ENCODE measurements at regions not wholly inside any gene's neighbourhood (a gene's known extent, or its start where the extent isn't known, plus 50 kb on each side); places are given as distances from the start of the nearest gene placed in this dataset.
"Not testable (repeated sequence)": the region's sequence is repeated elsewhere in the genome, so short reads cannot be mapped to it uniquely, and the experiment has no call there.

DNA sequence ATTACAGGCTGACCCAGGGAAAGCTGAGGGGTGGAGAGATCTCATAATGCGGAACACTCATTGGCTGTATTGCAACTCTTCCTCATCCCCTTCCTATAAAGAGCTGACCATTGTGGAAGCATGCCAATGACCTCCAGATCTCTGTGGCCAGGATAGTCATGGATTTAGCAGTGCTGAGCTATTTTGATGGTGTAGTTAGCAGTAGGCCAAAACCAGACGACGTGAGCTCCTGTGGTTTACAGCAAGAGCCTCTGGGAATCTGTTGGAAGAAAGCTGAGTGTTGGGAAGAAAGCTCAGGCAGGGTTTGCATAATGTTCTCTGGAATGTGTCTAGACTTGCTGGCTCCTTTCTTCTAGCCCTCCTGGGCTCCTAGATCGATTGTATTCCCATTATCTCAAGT is 187.5 kb upstream of the GPC6 start:
- H3K4me1 Mint-ChIP-seq: no peaks in the 10 kb centered on the region
- DNase-seq (no peak), ATAC-seq (replicated peaks) (no peak)
- no peak overlapping the region for H3K27ac Mint-ChIP-seq
- no peak overlapping the region for H3K4me3 Mint-ChIP-seq
- H3K36me3 Mint-ChIP-seq: no peaks in the 10 kb centered on the region
- peaks cover 8 to 17% of the 10 kb centered on the region in 2 donors for H3K9me3 Mint-ChIP-seq
- no peaks in the 10 kb centered on the region for H3K27me3 Mint-ChIP-seq

DNA sequence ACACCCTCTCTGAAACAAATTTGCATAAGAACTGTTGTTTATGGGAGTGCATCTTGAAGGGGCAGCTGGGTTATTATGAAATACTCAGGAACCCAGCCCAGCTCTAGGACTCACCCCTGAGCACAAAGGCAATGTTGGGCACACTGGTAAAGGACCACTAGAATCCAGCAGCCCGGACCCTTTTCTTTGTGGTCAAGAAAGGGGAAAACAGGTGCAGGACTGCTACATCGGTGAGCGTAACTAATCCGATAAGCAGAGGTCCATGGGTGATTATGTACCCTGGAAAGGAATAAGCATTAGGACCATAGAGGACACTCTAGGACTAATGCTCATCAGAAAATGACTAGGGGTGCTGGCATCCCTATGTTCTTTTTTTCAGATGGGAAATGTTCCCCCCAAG is 185.0 kb upstream of the GPC6 start:
- not testable (repeated sequence) for H3K27ac Mint-ChIP-seq; ATAC-seq (replicated peaks); DNase-seq; H3K4me3 Mint-ChIP-seq; H3K36me3 Mint-ChIP-seq; H3K27me3 Mint-ChIP-seq; H3K4me1 Mint-ChIP-seq
- peaks cover 11 to 17% of the 10 kb centered on the region in 2 donors for H3K9me3 Mint-ChIP-seq

DNA sequence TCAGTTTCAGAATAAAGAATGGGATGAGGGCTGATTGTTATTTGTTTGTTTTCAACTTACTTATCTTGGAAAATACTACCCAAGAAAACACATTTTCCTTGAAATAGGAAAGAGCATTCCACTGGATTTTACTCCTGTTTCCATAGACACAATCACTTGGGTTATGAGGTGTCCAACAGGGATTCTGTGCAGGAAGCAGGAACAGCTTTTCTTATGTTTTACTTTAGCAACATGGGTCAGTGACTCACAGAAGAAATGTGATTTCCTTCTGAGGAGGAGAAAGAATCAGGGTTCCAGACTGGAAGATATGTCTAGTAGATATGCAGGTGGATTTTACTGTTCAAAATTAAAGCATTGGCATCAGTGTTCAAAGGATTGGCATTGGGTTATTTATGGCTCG is 180.8 kb upstream of the GPC6 start:
- no peak for ATAC-seq (replicated peaks)
- H3K4me1 Mint-ChIP-seq: no peaks in the 10 kb centered on the region
- no peaks in the 10 kb centered on the region for H3K36me3 Mint-ChIP-seq
- peaks cover 6 to 13% of the 10 kb centered on the region in 2 donors for H3K9me3 Mint-ChIP-seq
- H3K27me3 Mint-ChIP-seq: no peaks in the 10 kb centered on the region
- no peak for DNase-seq
- H3K4me3 Mint-ChIP-seq: no peak overlapping the region
- H3K27ac Mint-ChIP-seq: no peak overlapping the region

DNA sequence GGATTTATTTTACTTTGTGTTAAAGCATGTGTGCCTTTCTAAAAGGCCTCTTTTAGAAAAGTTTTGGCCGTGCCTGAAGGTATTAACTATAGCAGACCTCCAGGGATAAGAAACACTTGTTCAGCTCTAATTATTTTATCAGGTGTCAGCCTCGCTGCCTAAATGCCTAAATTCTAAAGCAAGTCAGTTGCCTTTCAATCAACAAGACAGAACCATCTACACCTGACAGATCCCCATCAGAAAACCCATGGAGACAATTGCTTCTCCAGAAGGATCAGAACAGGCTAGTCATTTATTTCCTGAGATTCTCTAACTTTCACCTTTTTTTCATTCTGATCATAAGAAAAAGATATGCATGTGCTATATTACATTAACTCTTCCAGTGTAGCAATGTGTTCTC is 171.4 kb upstream of the GPC6 start:
- Mint-ChIP-seq H3K36me3 (no peaks in the 10 kb centered on the region), H3K27me3 (no peaks in the 10 kb centered on the region)
- ATAC-seq (replicated peaks): no peak

DNA sequence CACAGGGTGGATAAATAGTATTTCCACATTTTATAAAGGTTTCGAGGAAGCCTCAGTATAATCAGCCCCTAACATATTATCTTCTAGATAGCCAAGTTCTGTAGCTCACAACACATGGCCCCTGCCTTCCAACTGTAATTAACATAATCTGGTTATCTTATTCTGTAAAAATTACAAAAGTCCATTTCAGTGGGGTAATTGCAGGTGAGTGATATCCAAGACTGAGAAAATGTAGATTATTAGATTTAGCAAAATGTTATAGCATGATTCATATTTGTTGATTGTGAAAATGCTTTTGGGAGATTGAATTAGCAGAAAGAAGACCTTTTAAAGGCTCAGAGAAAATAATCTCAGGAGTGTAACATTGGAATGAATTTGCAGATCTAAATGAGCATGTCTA is 168.3 kb upstream of the GPC6 start:
- ATAC-seq (replicated peaks) (no peak), DNase-seq (no peak)
- H3K4me1 Mint-ChIP-seq: no peaks in the 10 kb centered on the region
- no peaks in the 10 kb centered on the region for H3K27me3 Mint-ChIP-seq
- H3K9me3 Mint-ChIP-seq: no peaks in the 10 kb centered on the region
- no peaks in the 10 kb centered on the region for H3K36me3 Mint-ChIP-seq
- no peak overlapping the region for H3K27ac Mint-ChIP-seq
- no peak overlapping the region for H3K4me3 Mint-ChIP-seq

More for the DNA sequence above, 171.4 kb upstream of the GPC6 start:
- no peak for DNase-seq
- H3K4me1 Mint-ChIP-seq: no peaks in the 10 kb centered on the region
- no peak overlapping the region for H3K27ac Mint-ChIP-seq
- H3K9me3 Mint-ChIP-seq: peaks cover 0 to 6% of the 10 kb centered on the region in 2 donors
- no peak overlapping the region for H3K4me3 Mint-ChIP-seq

DNA sequence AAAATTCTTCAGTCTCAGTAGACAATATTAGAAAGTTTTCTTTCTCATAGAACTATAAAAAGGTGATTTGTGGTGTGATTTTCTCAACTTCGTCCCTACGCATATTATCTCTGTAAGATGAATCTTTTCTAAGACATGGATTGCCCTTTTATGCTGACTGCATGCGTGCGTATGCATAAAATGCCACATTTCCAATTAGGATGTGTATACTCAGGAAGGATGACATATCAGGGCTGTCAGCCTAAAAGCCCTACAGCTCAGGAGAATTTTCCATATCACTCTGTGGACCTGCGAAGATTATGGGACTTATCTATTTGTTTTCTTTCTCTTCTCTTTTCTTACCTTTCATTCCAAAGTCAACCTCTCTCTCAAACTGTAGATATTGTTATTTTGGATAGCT is 166.5 kb upstream of the GPC6 start:
- H3K9me3 Mint-ChIP-seq: no peaks in the 10 kb centered on the region

DNA sequence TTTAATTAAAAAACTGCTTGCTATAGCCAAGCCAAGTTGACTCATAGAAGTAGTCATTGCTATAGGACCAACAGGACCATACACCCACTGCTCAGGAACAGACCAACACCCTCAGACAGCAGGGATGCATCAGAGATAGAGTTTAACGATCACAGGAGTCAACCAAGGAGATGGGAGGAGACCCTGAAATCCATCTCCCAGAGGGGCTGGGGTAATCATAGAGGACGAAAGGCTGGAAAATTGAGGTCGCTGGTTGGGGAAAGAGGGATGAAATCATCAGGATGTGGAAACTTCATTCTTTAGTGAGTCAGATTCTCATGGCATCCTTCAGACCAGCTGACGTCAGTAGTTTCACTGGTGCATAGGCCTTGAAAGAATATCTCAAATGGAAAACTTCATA is 160.4 kb upstream of the GPC6 start:
- peaks cover 8 to 10% of the 10 kb centered on the region in 2 donors for H3K9me3 Mint-ChIP-seq
- ATAC-seq (replicated peaks): no peak
- no peaks in the 10 kb centered on the region for H3K36me3 Mint-ChIP-seq
- DNase-seq: no peak
- no peaks in the 10 kb centered on the region for H3K4me1 Mint-ChIP-seq
- H3K27ac Mint-ChIP-seq: no peak overlapping the region
- no peaks in the 10 kb centered on the region for H3K27me3 Mint-ChIP-seq
- H3K4me3 Mint-ChIP-seq: no peak overlapping the region

More for the DNA sequence above, 166.5 kb upstream of the GPC6 start:
- H3K27ac Mint-ChIP-seq: no peak overlapping the region
- H3K4me1 Mint-ChIP-seq: no peaks in the 10 kb centered on the region
- ATAC-seq (replicated peaks): no peak
- DNase-seq: no peak
- H3K27me3 Mint-ChIP-seq: no peaks in the 10 kb centered on the region
- H3K4me3 Mint-ChIP-seq: no peak overlapping the region
- no peaks in the 10 kb centered on the region for H3K36me3 Mint-ChIP-seq

DNA sequence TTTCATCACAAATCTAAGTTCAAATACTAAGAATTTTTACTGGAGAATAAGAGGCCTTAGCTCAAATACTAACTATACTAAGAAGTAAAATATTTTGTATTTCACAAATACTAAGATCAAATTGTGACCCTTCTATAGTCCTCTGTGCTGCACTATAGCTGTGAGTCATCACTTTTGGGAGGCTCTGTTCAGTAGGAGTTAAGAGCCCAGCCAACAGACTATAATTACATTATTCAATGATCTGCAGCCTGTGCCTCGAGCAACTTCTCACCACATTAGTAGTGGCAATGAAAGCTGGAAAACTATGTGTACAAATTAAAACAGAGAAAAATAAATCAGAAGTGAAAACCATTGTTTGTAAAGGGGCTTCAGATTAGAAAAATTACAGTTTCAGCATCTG is 147.3 kb upstream of the GPC6 start:
- Mint-ChIP-seq H3K27me3 (no peaks in the 10 kb centered on the region), H3K27ac (no peak overlapping the region), H3K9me3 (peaks cover 3 to 4% of the 10 kb centered on the region in 2 donors), H3K4me3 (no peak overlapping the region), H3K4me1 (no peaks in the 10 kb centered on the region), H3K36me3 (no peaks in the 10 kb centered on the region)
- ATAC-seq (replicated peaks): no peak
- no peak for DNase-seq

DNA sequence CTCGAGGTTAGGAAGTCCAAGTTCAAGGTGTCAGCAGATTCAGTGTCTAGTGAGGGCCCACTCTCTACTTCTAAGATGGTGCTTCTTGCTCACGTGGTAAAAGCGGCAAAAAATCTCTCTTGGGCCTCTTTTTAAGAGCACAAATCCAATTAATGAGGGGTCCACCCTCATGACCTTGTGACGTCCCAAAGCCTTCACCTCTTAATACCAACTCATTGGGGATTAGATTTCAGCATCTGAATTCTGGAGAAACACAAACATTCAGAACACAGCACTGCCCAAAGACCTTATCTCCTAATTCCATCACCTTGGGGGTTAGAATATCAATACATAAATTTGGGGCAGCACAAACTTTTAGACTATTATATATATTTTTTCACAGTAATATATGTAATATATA is 146.4 kb upstream of the GPC6 start:
- Mint-ChIP-seq H3K4me1 (no peaks in the 10 kb centered on the region), H3K9me3 (peaks cover 3 to 4% of the 10 kb centered on the region in 2 donors), H3K4me3 (no peak overlapping the region)

DNA sequence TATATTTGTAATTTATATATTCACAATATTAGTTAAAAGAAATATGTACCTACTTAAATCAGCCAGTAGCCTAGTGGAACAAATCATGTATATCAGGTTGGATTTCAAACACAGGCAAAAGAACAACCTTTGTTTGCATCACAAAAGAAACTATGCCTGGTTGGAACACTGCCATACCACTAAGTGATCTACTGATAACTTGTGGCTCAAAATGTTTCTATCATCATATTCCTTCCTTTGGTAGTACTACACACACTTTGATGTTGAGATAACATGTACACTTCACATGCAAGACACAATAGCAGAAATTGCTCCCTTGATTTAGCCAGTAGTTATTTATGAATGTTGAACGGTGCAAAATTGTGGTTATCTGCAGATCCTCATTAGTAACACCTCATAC is 146.0 kb upstream of the GPC6 start:
- no peaks in the 10 kb centered on the region for H3K27me3 Mint-ChIP-seq
- H3K36me3 Mint-ChIP-seq: no peaks in the 10 kb centered on the region
- peaks cover 4 to 6% of the 10 kb centered on the region in 2 donors for H3K9me3 Mint-ChIP-seq
- H3K4me3 Mint-ChIP-seq: no peak overlapping the region
- H3K4me1 Mint-ChIP-seq: no peaks in the 10 kb centered on the region
- ATAC-seq (replicated peaks) (no peak), DNase-seq (no peak)
- no peak overlapping the region for H3K27ac Mint-ChIP-seq

More for the DNA sequence above, 146.4 kb upstream of the GPC6 start:
- Mint-ChIP-seq H3K27me3 (no peaks in the 10 kb centered on the region), H3K36me3 (no peaks in the 10 kb centered on the region), H3K27ac (no peak overlapping the region)
- DNase-seq (no peak), ATAC-seq (replicated peaks) (no peak)

DNA sequence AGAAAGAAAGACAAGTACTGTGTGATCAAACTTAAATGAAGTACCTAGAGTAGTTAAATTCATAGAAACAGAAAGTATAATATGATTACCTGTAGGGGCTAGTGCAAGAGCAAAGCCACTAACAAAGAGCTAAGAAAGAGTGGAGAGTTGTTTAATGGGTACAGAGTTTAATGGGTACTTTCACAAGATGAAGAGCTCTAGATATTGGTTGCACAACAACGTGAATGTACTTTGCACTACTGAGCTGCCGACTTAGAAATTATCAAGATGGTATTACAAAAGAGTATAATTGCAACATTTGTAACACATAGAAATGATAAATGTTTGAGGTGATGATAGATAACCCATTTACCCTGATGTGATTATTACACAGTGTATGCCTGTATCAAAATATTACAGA is 140.3 kb upstream of the GPC6 start:
- no peaks in the 10 kb centered on the region for H3K36me3 Mint-ChIP-seq
- H3K27me3 Mint-ChIP-seq: no peaks in the 10 kb centered on the region
- no peak overlapping the region for H3K4me3 Mint-ChIP-seq
- ATAC-seq (replicated peaks) (no peak), DNase-seq (no peak)
- H3K9me3 Mint-ChIP-seq: peaks cover 4 to 10% of the 10 kb centered on the region in 2 donors
- no peaks in the 10 kb centered on the region for H3K4me1 Mint-ChIP-seq
- H3K27ac Mint-ChIP-seq: no peak overlapping the region

DNA sequence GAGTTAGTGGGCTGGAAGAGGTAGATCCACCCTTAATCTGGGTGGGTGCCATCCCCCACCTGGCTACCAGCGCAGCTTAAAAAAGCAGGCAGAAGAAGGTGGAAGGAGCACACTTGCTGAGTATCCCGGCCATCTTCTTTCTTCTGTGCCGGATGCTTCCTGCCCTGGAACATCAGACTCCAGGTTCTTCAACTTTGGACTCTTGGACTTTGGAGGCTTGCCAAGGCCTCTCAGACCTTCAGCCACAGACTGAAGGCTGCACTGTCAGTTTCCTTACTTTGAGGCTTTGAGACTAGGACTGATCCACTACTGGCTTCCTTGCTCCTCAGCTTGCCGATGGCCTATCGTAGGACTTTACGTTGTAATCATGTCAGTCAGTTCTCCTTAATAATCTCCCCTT is 127.6 kb upstream of the GPC6 start:
- H3K4me1 Mint-ChIP-seq: no peaks in the 10 kb centered on the region
- DNase-seq (no peak), ATAC-seq (replicated peaks) (no peak)
- no peaks in the 10 kb centered on the region for H3K27me3 Mint-ChIP-seq
- no peak overlapping the region for H3K4me3 Mint-ChIP-seq
- H3K9me3 Mint-ChIP-seq: no peaks in the 10 kb centered on the region
- no peaks in the 10 kb centered on the region for H3K36me3 Mint-ChIP-seq
- no peak overlapping the region for H3K27ac Mint-ChIP-seq

DNA sequence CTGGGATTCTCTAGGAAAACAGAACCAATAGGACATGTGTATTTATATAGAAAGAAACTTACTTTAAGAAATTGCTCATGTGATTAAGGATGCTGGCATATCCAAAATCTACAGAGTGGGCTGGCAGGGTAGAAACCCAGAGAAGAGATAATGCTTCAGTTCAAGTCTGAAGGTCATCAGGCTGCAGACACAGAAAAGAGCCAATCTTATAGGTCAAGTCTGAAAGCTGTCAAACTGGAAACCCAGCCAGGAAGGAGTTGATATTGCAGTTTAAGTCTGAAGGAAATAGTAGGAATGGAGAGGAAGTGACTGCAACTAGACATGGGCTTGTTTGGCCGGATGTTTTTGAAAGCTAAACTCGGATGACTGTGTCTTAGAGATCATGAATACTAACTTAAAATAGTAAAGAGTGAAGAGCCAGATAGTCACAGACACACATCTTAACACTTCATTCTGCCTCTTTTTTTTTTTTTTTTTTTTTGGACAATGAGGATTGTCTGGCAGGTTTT is 125.3 kb upstream of the GPC6 start:
- H3K27ac Mint-ChIP-seq: no peak overlapping the region
- H3K4me1 Mint-ChIP-seq: no peaks in the 10 kb centered on the region
- H3K27me3 Mint-ChIP-seq: no peaks in the 10 kb centered on the region
- no peak for ATAC-seq (replicated peaks)
- no peak overlapping the region for H3K4me3 Mint-ChIP-seq
- no peak for DNase-seq
- H3K36me3 Mint-ChIP-seq: no peaks in the 10 kb centered on the region
- H3K9me3 Mint-ChIP-seq: no peaks in the 10 kb centered on the region

DNA sequence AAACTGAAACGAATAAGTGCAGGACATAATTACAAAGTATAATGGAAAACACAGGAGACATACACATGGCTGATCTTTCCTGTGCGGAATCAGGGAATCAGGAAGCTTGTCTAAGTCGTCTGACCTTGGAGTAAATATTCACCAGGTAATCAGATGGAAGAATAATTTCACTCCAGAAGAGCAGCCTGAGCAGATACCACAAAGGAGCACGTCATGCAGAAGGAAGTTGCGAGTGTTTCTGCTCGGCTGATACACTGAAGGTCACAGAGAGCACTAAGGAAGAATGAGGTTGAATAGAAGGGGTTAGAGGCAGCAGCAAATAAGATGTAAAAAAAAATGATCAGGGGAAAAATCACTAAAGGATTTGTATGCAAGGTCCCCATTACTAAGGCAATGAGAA is 122.3 kb upstream of the GPC6 start:
- DNase-seq (no peak), ATAC-seq (replicated peaks) (no peak)
- Mint-ChIP-seq H3K27ac (no peak overlapping the region), H3K9me3 (no peaks in the 10 kb centered on the region), H3K4me1 (no peaks in the 10 kb centered on the region), H3K4me3 (no peak overlapping the region), H3K27me3 (no peaks in the 10 kb centered on the region), H3K36me3 (no peaks in the 10 kb centered on the region)

DNA sequence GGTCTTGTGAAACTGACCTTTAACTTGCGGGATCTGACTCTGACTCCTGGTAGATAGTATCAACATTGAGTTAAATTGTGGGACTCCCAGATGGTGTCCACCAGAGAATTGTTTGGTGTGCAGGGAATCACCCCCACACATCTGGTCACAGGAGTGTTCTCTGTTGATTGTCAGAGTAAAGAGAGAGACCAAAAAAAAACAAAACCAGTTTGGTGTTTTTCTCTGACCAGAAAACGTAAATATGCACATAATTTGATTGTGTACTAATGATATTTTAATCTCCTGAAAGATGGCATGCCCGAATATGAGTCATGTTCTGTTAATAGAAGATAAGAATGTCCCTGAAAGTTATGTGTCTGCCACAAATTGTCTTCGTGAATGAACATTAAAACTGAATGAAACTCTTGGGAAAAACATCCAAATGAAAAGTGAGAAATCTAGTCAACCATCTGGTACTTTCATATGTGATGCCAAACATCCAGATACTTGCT is 118.5 kb upstream of the GPC6 start:
- Mint-ChIP-seq H3K4me3 (no peak overlapping the region), H3K36me3 (no peaks in the 10 kb centered on the region), H3K4me1 (no peaks in the 10 kb centered on the region), H3K9me3 (no peaks in the 10 kb centered on the region), H3K27ac (no peak overlapping the region), H3K27me3 (no peaks in the 10 kb centered on the region)
- no peak for ATAC-seq (replicated peaks)
- DNase-seq: no peak

DNA sequence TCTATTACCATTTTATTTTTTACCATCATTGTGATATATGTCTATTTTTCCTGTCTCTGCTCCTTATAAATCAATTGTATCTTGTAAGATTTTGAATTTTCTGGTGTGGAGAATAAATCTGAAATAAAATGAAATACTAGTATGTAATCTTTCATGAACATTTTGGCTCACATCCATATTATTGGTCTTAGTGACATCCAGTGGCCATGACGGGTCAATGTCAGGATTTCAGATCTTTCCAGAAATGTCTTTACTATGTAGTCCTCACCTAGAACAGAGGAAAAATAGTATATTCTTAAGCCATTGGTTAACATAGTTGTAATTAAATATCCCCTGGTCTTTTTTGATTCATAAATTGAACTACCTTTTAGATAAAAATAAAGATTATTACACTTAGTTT is 109.8 kb upstream of the GPC6 start:
- H3K4me1 Mint-ChIP-seq: no peaks in the 10 kb centered on the region
- H3K27me3 Mint-ChIP-seq: no peaks in the 10 kb centered on the region
- DNase-seq (no peak), ATAC-seq (replicated peaks) (no peak)
- H3K27ac Mint-ChIP-seq: no peak overlapping the region
- no peaks in the 10 kb centered on the region for H3K36me3 Mint-ChIP-seq
- H3K4me3 Mint-ChIP-seq: no peak overlapping the region
- H3K9me3 Mint-ChIP-seq: peaks cover 6 to 7% of the 10 kb centered on the region in 2 donors
